ENCODE measurements at regions not wholly inside any gene's neighbourhood (a gene's known extent, or its start where the extent isn't known, plus 50 kb on each side); places are given as distances from the start of the nearest gene placed in this dataset.

DNA sequence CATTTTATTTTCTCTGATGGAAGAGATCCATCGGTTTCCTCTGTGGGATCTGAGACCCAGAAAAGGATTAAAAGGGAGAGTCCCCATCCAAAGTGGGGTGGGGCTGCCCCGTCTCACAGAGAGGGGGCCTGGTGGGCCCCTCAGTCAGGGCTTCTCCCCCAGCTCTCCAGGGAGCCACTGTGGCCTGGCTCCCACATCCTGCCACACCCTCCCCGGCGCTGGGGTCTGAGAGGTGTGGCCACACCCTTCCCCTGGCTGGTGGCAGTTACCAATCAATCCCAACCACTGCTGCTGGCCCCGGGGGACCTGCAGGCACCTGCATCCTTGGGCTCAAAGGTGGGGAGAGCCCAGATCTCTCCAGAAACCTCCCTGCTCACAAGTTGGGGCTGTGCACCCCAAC lies 161.8 kb upstream of the IQSEC1 start:
- Histone ChIP-seq H3K4me1 (replicated peaks; ENCODE audit: insufficient read depth) (peaks cover 14% of the 10 kb centered on the region), H4K20me1 (ENCODE audit: insufficient read depth) (no peaks in the 10 kb centered on the region), H3K4me3 (no peak overlapping the region), H3K9me3 (ENCODE audit: insufficient read depth, low read depth) (no peaks in the 10 kb centered on the region), H3F3A (ENCODE audit: insufficient read depth, low read depth) (peaks cover 3% of the 10 kb centered on the region; the same call in 1 of the 2 replicates), H3K79me2 (ENCODE audit: low read depth) (no peaks in the 10 kb centered on the region), H3K4me2 (peak overlapping the region; percentile 24), H3K9me2 (ENCODE audit: insufficient read depth) (no peaks in the 10 kb centered on the region), H3K27me3 (ENCODE audit: insufficient read depth, low read depth) (no peaks in the 10 kb centered on the region), H2AFZ (no peak overlapping the region), H3K27ac (no peak overlapping the region), H3K36me3 (ENCODE audit: low read depth) (no peaks in the 10 kb centered on the region)
- TF ChIP-seq EZH2 (IDR thresholded peaks at IDR 0.05; ENCODE audit: low read depth), result no peak
- POLR2A ChIA-PET (ENCODE audit: unreplicated experiment), result no interaction called here
- DNase-seq, result peak in 1 of 2 experiments; percentile 36
- no TSS peak for BruUV-seq (replicated peaks)
- CTCF ChIA-PET, result no interaction called here
- intact Hi-C loops (cut with micrococcal nuclease; ENCODE audit: unreplicated experiment), result no loop called here

DNA sequence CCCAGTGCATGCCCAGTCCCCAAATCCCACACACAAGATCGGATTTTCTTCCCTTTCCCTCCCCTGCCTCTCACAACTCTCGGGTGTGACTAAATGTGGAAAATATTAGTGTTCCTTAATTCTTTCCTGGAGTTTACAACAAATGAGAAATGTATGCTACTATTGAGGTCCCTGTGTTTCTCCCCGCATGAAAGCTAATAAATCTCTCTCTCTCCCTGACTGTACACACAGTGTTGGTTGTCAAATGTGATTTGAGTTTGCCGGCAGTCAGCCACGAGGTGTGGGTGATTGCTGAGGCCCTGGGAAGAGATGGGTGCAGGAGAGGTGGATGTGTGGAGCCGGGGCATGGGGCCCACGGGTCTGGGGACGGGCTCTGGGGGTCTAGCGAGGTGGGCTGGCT lies 161.4 kb upstream of the IQSEC1 start:
- H3K4me3 ChIP-seq, result no peak overlapping the region
- H3K36me3 ChIP-seq (ENCODE audit: low read depth), result no peaks in the 10 kb centered on the region
- no peaks in the 10 kb centered on the region for H3K27me3 ChIP-seq (ENCODE audit: insufficient read depth, low read depth)
- TF ChIP-seq EZH2 (IDR thresholded peaks at IDR 0.05; ENCODE audit: low read depth), result no peak
- TF ChIP-seq, protein P1, sequence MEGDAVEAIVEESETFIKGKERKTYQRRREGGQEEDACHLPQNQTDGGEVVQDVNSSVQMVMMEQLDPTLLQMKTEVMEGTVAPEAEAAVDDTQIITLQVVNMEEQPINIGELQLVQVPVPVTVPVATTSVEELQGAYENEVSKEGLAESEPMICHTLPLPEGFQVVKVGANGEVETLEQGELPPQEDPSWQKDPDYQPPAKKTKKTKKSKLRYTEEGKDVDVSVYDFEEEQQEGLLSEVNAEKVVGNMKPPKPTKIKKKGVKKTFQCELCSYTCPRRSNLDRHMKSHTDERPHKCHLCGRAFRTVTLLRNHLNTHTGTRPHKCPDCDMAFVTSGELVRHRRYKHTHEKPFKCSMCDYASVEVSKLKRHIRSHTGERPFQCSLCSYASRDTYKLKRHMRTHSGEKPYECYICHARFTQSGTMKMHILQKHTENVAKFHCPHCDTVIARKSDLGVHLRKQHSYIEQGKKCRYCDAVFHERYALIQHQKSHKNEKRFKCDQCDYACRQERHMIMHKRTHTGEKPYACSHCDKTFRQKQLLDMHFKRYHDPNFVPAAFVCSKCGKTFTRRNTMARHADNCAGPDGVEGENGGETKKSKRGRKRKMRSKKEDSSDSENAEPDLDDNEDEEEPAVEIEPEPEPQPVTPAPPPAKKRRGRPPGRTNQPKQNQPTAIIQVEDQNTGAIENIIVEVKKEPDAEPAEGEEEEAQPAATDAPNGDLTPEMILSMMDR (conservative IDR thresholded peaks at IDR 0.05), result no peak
- H3K4me2 ChIP-seq, result no peak overlapping the region
- H3F3A ChIP-seq (ENCODE audit: insufficient read depth, low read depth), result peaks cover 7% of the 10 kb centered on the region; the same call in 1 of the 2 replicates
- intact Hi-C loops (cut with micrococcal nuclease; ENCODE audit: unreplicated experiment), result no loop called here
- no peak overlapping the region for H3K27ac ChIP-seq
- H3K4me1 ChIP-seq (replicated peaks; ENCODE audit: insufficient read depth), result peaks cover 19% of the 10 kb centered on the region
- no TSS peak for BruUV-seq (replicated peaks)
- no peak overlapping the region for H2AFZ ChIP-seq
- no peaks in the 10 kb centered on the region for H4K20me1 ChIP-seq (ENCODE audit: insufficient read depth)
- H3K79me2 ChIP-seq (ENCODE audit: low read depth), result no peaks in the 10 kb centered on the region
- H3K9me3 ChIP-seq (ENCODE audit: insufficient read depth, low read depth), result no peaks in the 10 kb centered on the region
- ChIA-PET POLR2A (ENCODE audit: unreplicated experiment) (no interaction called here), CTCF (no interaction called here)
- no peaks in the 10 kb centered on the region for H3K9me2 ChIP-seq (ENCODE audit: insufficient read depth)
- DNase-seq, result no peak

- Histone ChIP-seq H3K9me2 (ENCODE audit: insufficient read depth) (no peaks in the 10 kb centered on the region), H4K20me1 (ENCODE audit: insufficient read depth) (no peaks in the 10 kb centered on the region), H3K4me3 (no peak overlapping the region), H3K9me3 (ENCODE audit: insufficient read depth, low read depth) (no peaks in the 10 kb centered on the region), H3K27ac (no peak overlapping the region), H3K27me3 (ENCODE audit: insufficient read depth, low read depth) (no peaks in the 10 kb centered on the region), H2AFZ (no peak overlapping the region), H3K4me2 (no peak overlapping the region), H3K4me1 (replicated peaks; ENCODE audit: insufficient read depth) (peaks cover 24% of the 10 kb centered on the region), H3K36me3 (ENCODE audit: low read depth) (no peaks in the 10 kb centered on the region), H3K79me2 (ENCODE audit: low read depth) (no peaks in the 10 kb centered on the region), H3F3A (ENCODE audit: insufficient read depth, low read depth) (peaks cover 13% of the 10 kb centered on the region)
- ChIA-PET POLR2A (ENCODE audit: unreplicated experiment) (no interaction called here), CTCF (no interaction called here)
- DNase-seq, result no peak
- TF ChIP-seq, protein P1 (conservative IDR thresholded peaks at IDR 0.05), result no peak
- no peak for TF ChIP-seq EZH2 (IDR thresholded peaks at IDR 0.05; ENCODE audit: low read depth)
- no TSS peak for BruUV-seq (replicated peaks)
- intact Hi-C loops (cut with micrococcal nuclease; ENCODE audit: unreplicated experiment), result no loop called here
Measured at GRCh38 chr3:13233487-13234485, 160.6 kb upstream of the IQSEC1 start.
